Panc1 (cell line): ENCODE measurements at regions not wholly inside any gene's neighbourhood (a gene's known extent, or its start where the extent isn't known, plus 50 kb on each side); places are given as distances from the start of the nearest gene placed in this dataset.

Experiments
- ATAC-seq: fragments of 200-7000 bp; cut with Tn5 transposase; 2 replicates; pipeline ENCODE4 v1.9.1; 2020; ENCODE audit warnings: mild to moderate bottlenecking, moderate library complexity
- BruUV-seq: library from RNA; stranded (reverse); fragments of 400-500 nt; replicated peaks from 2 replicates; lab custom pipeline; 2021; lab: Mats Ljungman, UMichigan
- CTCF ChIA-PET: fragments of 300-600 bp; sonication (Branson Sonifier 250); formaldehyde crosslinking; loops from one replicate; lab custom pipeline; 2022; ENCODE audit warnings: antibody characterized with exemption; lab: Charles Lee
- POLR2A ChIA-PET: fragments of 300-600 bp; sonication (Branson Sonifier 250); formaldehyde crosslinking; loops from one replicate; lab custom pipeline; 2022; ENCODE audit warnings: antibody characterized with exemption; lab: Charles Lee
- DNase-seq: peaks from one replicate; pipeline ENCODE4 v3.0.0-alpha.2; 2010; ENCODE audit warnings: low read depth, low spot score
- H3K27ac ChIP-seq: 2 replicates; pipeline ENCODE4 v1.5.1; 2011; ENCODE audit warnings: mild to moderate bottlenecking, low read length, inconsistent platforms
- H3K27me3 ChIP-seq: fragments of 200-500 bp; sonication (Bioruptor generic); 2 replicates; pipeline ENCODE4 v1.6.0; 2014; ENCODE audit warnings: low read length, inconsistent platforms; ENCODE audit not compliant: control insufficient read depth, insufficient read depth
- H3K36me3 ChIP-seq: fragments of 200-500 bp; sonication (Bioruptor generic); 2 replicates; pipeline ENCODE4 v1.5.1; 2014; ENCODE audit warnings: inconsistent platforms, mild to moderate bottlenecking, low read length, moderate library complexity; ENCODE audit not compliant: control insufficient read depth, insufficient read depth
- H3K4me1 ChIP-seq: 2 replicates; pipeline ENCODE4 v1.5.1; 2011; ENCODE audit warnings: inconsistent platforms, mild to moderate bottlenecking, low read length, moderate library complexity; ENCODE audit not compliant: control insufficient read depth, insufficient read depth
- H3K4me3 ChIP-seq, 2 experiments: 2 replicates each; pipeline ENCODE4 v1.5.1; 2011 to 2012; ENCODE audit warnings: low read depth in 2 of 2, low read length in 2 of 2, mild to moderate bottlenecking in 2 of 2, inconsistent platforms in 1 of 2, moderate library complexity in 1 of 2
- H3K9me3 ChIP-seq: fragments of 200-500 bp; sonication (Bioruptor generic); 2 replicates; pipeline ENCODE4 v1.5.1; 2014; ENCODE audit warnings: low read depth, mild to moderate bottlenecking, inconsistent platforms, low read length, moderate library complexity; ENCODE audit not compliant: control insufficient read depth, insufficient read depth
- POLR2AphosphoS5 ChIP-seq: IDR thresholded peaks from 2 replicates; pipeline ENCODE4 v1.6.1; 2012; ENCODE audit warnings: mild to moderate bottlenecking, low read depth, low read length, moderate library complexity
- REST ChIP-seq, 2 experiments: IDR thresholded peaks; 2 replicates each; pipeline ENCODE4 v1.6.1; 2011 to 2012; ENCODE audit warnings: low read depth in 2 of 2, control low read depth in 1 of 2, low read length in 1 of 2, mild to moderate bottlenecking in 1 of 2, moderate library complexity in 1 of 2; ENCODE audit not compliant: insufficient read depth in 1 of 2
- SIN3A ChIP-seq: IDR thresholded peaks from 2 replicates; pipeline ENCODE4 v1.6.1; 2012; ENCODE audit warnings: low read depth, mild to moderate bottlenecking, low read length, moderate library complexity, borderline replicate concordance; ENCODE audit not compliant: insufficient read depth
- TCF7L2 ChIP-seq: IDR thresholded peaks from 2 replicates; pipeline ENCODE4 v1.6.1; 2011; ENCODE audit warnings: mild to moderate bottlenecking, low read depth, low read length, inconsistent platforms
- in situ Hi-C: cut with HindIII; loops from 2 replicates; pipeline ENCODE4 v1.10.0; 2016; ENCODE audit warnings: low sequenced_read_pairs, low pct_unique_long_range_greater_than_20kb
- intact Hi-C: fragments of 100-400 bp; cut with micrococcal nuclease; formaldehyde crosslinking; loops from one replicate; pipeline ENCODE4 v1.10.0; 2022; ENCODE audit not compliant: unreplicated experiment
- TF ChIP-seq, protein P1 (sequence below): fragments of 450-650 bp; IDR thresholded peaks from 2 replicates; pipeline ENCODE4 v1.5.1; 2017; ENCODE audit warnings: mild to moderate bottlenecking

GRCh38 chr13:82815791-82816190 lies 1066.5 kb downstream of the SLITRK1 start:
- Histone ChIP-seq H3K9me3 (no peaks in the 10 kb centered on the region), H3K4me1 (no peaks in the 10 kb centered on the region), H3K27ac (no peak overlapping the region), H3K4me3 (no peak overlapping the region), H3K36me3 (no peaks in the 10 kb centered on the region), H3K27me3 (no peaks in the 10 kb centered on the region)
- no peak for ATAC-seq
- intact Hi-C loops (no loop called here), in situ Hi-C loops (no loop called here)
- ChIA-PET CTCF (no interaction called here), POLR2A (no interaction called here)
- no TSS peak for BruUV-seq
- DNase-seq: no peak
- TF ChIP-seq, protein P1, sequence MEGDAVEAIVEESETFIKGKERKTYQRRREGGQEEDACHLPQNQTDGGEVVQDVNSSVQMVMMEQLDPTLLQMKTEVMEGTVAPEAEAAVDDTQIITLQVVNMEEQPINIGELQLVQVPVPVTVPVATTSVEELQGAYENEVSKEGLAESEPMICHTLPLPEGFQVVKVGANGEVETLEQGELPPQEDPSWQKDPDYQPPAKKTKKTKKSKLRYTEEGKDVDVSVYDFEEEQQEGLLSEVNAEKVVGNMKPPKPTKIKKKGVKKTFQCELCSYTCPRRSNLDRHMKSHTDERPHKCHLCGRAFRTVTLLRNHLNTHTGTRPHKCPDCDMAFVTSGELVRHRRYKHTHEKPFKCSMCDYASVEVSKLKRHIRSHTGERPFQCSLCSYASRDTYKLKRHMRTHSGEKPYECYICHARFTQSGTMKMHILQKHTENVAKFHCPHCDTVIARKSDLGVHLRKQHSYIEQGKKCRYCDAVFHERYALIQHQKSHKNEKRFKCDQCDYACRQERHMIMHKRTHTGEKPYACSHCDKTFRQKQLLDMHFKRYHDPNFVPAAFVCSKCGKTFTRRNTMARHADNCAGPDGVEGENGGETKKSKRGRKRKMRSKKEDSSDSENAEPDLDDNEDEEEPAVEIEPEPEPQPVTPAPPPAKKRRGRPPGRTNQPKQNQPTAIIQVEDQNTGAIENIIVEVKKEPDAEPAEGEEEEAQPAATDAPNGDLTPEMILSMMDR: no peak
- no peak for TF ChIP-seq TCF7L2
- no peak for TF ChIP-seq SIN3A
- no peak for TF ChIP-seq POLR2AphosphoS5
- no peak for TF ChIP-seq REST (IDR thresholded peaks at IDR 0.05; ENCODE audit: insufficient read depth in 1 of 2, low read depth in 2 of 2, low read length in 1 of 2)

GRCh38 chr13:82803341-82803740 lies 1078.9 kb downstream of the SLITRK1 start:
- Histone ChIP-seq H3K9me3 (no peaks in the 10 kb centered on the region), H3K27ac (no peak overlapping the region), H3K4me1 (no peaks in the 10 kb centered on the region), H3K27me3 (no peaks in the 10 kb centered on the region), H3K4me3 (no peak overlapping the region), H3K36me3 (no peaks in the 10 kb centered on the region)
- DNase-seq (no peak), ATAC-seq (no peak)
- no TSS peak for BruUV-seq
- intact Hi-C loops: no loop called here
- POLR2A ChIA-PET: no interaction called here
- TF ChIP-seq REST (IDR thresholded peaks at IDR 0.05; ENCODE audit: insufficient read depth in 1 of 2, low read depth in 2 of 2, low read length in 1 of 2) (no peak), TCF7L2 (no peak), POLR2AphosphoS5 (no peak), SIN3A (no peak)
- TF ChIP-seq, protein P1: no peak
- in situ Hi-C loops: no loop called here
- CTCF ChIA-PET: no interaction called here
